Fibroblast of mammary gland (primary cell): ENCODE measurements at regions not wholly inside any gene's neighbourhood (a gene's known extent, or its start where the extent isn't known, plus 50 kb on each side); places are given as distances from the start of the nearest gene placed in this dataset.

Experiments
- DNase-seq: peaks from one replicate; pipeline ENCODE4 v3.0.0-alpha.2; 2010; ENCODE audit warnings: low read depth
- H3K4me3 ChIP-seq: 2 replicates; pipeline ENCODE4 v1.5.1; 2011; ENCODE audit warnings: low read depth, mild to moderate bottlenecking, low read length, moderate library complexity; ENCODE audit not compliant: control insufficient read depth
- CTCF ChIP-seq: conservative IDR thresholded peaks from 2 replicates; pipeline ENCODE4 v1.5.1; 2011; ENCODE audit warnings: low read depth, low read length, inconsistent platforms; ENCODE audit not compliant: control insufficient read depth, insufficient read depth

- DNase-seq = no peak
- TF ChIP-seq CTCF = no peak
- no peak overlapping the region for H3K4me3 ChIP-seq
These were observed 197.9 kb downstream of the HS3ST3B1 start for GRCh38 chr17:14498812-14499211.

GRCh38 chr17:14494161-14494560 lies 193.3 kb downstream of the HS3ST3B1 start:
- TF ChIP-seq CTCF = no peak
- no peak overlapping the region for H3K4me3 ChIP-seq
- DNase-seq = no peak

GRCh38 chr17:14489986-14490385 lies 189.1 kb downstream of the HS3ST3B1 start:
- DNase-seq = no peak
- no peak overlapping the region for H3K4me3 ChIP-seq
- TF ChIP-seq CTCF = no peak

GRCh38 chr17:14488958-14489550 lies 188.2 kb downstream of the HS3ST3B1 start:
- no peak for DNase-seq
- TF ChIP-seq CTCF = no peak
- H3K4me3 ChIP-seq = no peak overlapping the region

- no peak for DNase-seq
- H3K4me3 ChIP-seq = no peak overlapping the region
- TF ChIP-seq CTCF = no peak
These were observed 186.2 kb downstream of the HS3ST3B1 start for GRCh38 chr17:14487068-14487467.

- no peak for TF ChIP-seq CTCF
- no peak overlapping the region for H3K4me3 ChIP-seq
- no peak for DNase-seq
These were observed 181.8 kb downstream of the HS3ST3B1 start for GRCh38 chr17:14482715-14483114.

GRCh38 chr17:14481664-14482063 lies 180.8 kb downstream of the HS3ST3B1 start:
- no peak overlapping the region for H3K4me3 ChIP-seq
- DNase-seq = no peak
- no peak for TF ChIP-seq CTCF
